Cortex of kidney (tissue), 1 donor: ENCODE measurements at regions not wholly inside any gene's neighbourhood (a gene's known extent, or its start where the extent isn't known, plus 50 kb on each side); places are given as distances from the start of the nearest gene placed in this dataset.

Experiments
- DNase-seq: peaks from one replicate; lab custom pipeline; 2025; lab: John Stamatoyannopoulos, UW

DNA sequence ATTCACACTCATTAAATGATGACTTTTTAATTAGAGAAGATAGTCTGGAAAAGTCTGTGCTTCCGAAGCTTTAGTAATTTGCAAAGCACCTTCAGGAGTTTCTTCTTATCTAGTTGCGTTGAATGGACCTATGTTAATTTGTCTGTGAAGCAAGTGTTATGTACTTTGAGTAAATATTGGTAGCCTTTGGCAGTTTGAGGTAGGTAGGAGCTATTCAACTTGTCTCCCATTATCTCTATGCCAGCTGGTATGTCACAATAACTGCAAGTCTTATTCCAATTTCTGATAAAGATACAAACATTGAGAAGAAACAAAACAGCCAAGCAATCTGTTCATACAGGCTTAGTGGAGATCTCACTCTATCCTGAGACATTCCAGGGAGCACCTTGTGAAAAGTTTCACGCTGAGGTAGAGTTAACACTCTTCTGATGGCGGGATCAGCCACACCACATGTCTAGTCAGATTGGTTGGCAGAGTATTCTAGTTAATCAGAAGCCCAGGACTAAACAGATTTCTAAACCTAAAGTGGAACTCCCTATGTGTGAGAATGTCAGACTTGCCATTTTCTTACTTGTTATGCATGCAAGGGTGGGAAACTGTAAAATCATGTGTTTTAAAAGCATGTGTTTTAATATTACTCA lies 219.8 kb upstream of the MANEA start:
- DNase-seq, result no peak

DNA sequence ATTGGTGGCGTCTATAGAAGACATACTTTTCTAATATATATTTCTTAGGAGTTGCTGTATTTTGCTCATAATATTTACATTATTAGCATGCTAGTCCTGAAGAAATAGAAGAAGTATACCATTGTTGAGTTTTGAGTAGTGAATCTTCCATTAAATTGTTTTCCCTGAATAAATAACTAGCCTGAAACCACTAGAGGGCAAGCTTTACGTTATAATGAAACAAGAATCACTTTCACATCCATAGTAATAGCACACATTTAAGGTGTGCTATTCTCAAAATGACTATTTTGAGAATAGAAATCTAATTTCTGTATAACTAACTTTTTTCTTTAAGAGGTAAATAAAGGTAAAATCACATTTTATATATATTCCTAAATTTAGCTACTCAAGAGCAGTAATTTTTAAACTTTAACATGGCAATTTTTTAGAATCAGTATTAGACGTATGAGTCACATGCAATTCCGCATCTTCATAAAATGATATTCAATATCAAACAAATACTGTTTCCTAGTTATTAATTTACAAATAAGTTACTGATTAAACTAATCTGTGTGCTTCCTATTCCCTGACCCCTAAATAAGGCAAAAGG lies 213.2 kb upstream of the MANEA start:
- no peak for DNase-seq

DNA sequence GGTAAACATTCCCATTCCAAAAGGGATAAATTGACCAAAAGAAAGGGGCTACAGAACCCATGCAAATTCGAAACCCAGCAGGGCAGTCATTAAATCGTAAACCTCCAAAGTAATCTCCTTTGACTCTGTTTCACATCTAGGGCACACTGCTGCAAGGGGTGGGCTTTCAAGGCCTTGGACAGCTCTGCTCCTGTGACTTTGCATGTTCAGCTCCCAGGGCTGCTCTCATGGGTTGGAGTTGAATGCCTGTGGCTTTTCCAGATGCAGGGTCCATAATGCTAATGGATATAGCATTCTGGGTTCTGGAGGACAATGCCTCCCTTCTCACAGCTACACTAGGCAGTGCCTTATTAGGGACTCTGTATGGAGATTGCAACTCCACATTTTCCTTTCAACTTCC lies 211.9 kb upstream of the MANEA start:
- no peak for DNase-seq

DNA sequence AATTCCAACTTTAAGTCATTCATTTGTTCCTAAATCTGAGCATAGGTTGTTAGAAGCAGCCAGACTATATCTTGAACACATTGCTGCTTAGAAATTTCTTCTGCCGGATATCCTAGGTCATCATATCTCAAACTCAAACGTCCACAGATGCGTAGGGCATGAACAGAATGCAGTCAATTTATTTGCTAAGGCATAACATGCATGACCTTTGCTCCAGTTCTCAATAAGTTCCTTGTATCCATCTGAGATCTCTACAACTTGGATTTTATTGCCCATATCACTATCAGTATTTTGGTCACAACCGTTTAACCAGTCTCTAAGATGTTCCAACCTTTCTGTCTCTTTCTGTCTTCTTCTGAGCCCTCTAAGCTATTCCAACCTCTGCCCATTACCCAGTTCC lies 210.9 kb upstream of the MANEA start:
- no peak for DNase-seq

DNA sequence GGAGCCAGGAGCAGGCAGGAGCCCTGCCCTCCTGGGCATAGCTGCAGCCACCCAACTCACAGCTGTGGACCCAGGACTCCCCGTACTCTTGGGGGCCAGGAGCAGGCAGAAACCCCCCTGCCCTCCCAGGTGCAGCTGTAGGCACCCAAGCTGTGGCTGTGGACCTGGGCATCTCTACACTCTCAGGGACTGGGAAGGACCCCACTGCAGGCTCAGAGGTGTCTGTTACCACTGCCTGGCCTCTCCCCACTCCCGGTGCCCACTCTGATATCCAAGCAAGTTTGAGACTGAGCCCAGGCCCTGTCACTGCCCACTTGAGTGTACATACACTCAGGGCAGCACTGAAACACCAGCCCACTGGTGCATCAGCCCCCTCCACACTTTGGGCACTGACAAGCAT lies 193.5 kb upstream of the MANEA start:
- no peak for DNase-seq

DNA sequence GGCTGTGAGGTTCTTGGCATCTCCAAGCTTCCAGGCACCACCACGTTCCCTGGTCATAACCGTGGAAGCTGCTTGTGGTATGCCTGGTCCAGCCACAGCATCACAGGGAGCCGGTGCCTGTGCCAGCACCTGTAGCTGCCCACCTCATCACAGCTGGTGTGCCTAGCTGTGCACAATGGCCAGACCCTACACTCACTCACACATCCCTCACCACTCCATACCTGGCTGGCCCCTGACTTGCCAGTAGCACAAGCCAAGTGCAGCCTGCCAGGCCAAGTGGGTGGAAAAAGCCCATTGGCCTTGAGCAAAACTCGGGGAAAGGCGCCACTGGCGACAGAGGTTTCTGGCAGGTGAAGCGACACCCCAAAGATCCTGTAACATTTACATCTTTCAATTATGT lies 192.3 kb upstream of the MANEA start:
- DNase-seq, result no peak

DNA sequence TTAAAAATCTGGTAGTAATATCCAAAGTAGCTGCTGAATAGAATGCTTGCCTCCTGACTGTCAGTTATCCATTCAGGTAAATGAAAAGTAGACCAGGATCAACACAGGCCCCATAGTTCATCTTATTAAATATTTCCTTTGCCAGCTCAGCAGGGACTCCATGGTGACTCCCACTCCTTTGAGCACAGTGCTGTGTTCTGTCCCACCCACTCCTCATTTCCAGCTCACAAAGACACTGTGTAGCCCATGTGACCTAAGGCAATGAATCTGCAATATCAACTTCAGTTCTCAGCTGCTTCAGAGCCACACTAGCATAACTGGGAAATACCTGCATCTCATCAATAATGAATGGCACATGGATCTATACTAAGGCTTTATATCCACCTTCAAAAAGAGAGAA lies 189.5 kb upstream of the MANEA start:
- no peak for DNase-seq

DNA sequence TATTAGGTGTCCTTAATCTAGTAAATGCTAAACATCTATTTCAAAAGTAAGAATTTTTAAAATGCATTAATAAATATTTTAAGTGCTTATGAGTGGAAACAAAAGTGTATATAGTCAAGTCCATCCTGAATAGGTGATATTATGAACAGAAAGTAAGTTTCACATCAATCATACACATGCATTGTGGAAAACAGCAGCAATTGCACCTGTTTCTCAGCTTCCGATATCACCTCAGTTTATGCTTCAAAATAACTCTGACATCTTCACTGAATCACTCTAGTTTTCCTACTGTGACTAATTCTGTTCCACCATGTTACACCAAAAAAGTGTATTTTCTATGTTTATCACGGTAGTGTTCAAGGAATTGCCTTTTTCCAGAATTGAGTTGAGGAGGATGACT lies 172.6 kb upstream of the MANEA start:
- DNase-seq, result no peak

DNA sequence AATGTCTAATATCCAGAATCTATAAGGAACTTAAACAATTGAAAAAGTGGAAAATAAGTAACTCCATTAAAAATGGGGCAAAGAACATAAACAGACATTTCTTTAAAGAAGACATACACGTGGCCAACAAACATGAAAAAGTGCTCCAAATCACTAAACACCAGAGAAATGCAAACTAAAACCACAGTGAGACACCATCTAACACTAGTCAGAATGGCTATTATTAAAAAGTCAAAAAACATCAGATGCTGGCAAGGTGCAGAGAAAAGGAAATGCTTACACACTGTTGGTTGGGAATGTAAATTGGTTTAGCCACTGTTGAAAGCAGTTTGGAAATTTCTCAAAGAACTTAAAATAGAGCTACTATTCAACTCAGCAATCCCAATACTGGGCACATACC lies 169.2 kb upstream of the MANEA start:
- no peak for DNase-seq

DNA sequence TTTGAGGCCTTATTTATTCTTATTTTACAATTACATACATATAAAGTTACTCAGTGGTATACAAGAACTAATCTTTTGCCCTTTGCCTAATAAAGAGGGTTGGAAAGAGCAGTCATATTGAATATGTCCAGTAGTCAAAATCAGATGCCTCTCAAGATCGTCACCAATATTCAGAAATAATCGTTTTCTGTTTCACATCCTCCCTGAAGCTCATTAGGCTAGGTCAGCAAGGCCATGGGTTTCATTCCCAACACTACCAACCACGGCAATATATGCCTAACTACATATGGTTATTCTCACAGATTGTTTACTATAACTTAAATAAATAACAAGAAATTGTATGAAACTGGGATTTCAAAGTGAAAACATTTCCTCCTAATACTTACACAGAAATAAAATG lies 167.2 kb upstream of the MANEA start:
- no peak for DNase-seq

DNA sequence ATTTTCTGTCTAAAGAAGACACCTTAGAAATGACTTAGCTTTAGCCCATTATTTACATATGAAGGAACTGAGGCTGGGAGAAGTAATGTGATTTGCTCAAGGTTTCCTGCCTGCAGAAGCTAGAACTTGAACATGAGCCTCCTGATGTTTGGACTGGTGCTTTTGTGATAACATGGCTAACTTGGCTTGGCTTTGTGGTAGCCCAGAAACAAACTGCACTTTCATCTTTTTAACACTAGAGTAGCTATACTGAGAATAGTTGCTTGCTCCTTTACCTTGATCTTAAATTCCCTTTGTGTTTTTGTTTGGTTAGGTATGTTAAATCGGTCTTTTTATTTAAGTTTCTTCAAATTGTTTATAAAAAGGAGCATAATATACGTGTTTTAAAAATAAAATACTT lies 163.5 kb upstream of the MANEA start:
- no peak for DNase-seq

DNA sequence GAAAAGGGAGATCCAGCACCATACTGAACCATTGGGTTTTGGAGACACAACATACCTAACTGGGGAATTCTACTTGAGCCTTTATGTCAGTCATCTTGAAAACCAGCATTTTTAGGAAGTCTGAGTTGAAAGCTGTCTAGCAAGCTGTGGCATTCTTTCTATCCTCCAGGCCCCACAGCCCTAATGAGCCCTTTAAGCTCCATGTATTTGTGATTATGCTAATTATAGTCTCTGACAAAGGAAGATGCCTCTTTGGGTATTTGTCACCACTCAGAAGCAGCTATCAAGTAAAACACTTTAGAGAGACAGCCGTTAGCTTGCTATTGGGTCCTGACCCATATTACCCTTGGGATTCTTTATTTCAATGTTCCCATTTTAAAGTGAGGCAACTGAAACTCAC lies 159.5 kb upstream of the MANEA start:
- no peak for DNase-seq

DNA sequence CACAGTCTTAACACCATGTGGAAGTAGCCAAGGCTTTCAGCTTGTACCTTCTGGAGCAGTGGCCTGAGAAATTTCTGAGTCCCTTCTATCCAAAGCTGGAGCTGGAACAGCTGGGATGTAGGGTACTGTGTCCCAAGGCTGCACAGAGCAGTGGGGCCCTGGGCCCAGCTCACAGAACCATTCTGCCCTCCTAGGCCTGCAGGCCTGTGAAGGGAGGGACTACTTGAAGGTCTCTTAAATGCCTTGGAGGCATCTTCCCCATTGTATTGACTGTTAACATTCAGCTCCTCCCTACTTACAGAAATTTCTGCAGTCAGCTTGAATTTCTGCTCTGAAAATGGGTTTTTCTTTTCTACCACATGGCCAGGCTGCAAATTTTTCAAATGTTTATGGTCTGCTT lies 156.5 kb upstream of the MANEA start:
- no peak for DNase-seq

DNA sequence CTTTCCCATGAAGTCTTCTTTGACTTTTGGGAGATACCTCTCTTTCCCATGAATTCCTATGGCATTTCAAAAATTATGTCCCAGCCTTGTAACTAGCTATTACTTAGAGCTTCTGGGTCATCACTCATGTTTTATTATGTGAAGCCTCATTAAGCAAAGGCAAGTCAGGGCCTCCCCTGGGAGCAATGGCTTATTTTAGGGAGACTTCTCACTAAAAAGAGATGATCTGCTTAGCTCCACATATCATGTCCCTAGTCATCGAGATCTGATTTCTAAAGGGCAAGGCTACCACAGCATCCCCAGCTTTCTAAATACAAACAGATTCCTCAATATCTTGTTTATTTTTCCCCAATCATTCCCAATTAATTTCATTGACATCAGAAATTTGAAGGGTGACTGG lies 154.0 kb upstream of the MANEA start:
- no peak for DNase-seq

DNA sequence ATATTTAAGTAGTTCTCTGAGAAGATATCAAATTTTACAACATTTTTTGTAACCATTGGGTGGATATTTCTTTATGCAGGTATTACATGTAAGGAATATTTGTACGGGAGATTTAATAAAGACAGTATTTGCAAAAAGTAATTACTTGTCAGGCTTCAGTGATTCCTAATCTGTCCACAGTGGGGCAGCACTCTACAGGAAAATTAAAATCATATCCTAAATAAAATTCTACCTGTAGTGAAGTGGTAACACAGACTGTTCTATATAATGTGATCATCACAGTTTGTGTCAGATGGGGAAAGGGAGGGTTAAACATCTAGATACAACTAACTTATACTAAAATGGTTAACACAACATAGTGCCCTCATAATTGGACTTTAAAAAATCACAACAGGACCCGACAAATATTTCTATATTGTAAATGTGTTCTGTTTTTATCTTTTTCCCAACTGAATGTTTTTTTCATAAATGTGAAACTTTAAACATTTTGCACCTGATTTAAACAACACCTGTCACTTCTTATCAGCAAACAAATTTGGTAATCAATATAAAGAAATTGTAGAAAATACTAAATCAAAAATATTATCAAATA lies 145.6 kb upstream of the MANEA start:
- DNase-seq, result no peak

DNA sequence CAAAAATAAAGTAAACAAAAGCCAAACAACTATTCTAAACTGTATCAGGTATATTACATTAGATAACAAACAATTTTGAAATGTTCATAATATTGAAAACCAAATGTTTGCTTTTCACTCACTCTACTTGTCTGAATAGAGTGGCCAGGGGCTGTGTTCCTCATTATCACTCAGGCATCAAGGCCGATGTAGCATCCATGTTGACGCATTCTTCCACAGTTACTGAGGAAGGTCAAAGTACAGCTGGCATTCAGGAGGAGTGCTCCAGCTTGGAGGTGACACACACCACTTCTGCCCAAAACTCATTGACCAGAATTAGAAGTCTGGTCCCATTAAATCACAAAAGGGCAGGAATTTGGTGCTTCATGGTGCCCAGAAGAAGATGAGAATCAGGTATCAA lies 137.6 kb upstream of the MANEA start:
- no peak for DNase-seq

DNA sequence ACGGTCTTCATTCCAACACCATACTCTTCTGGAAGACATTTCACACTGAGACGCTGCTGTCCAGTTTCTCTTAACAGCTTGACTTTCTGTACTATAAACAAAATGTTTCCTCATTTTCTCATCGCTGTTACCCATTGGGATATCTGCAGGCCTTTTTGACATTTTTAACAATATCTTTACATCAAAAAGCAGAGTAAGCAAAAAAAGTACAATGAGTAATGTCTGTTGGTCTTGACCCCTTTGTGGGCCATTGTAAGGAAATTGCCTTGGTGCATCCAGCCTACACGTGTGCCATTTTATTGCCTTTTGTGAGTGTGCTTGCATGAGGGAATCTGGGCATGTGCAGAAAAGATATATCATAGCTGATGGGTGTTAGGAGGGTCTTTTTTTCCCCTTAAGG lies 129.1 kb upstream of the MANEA start:
- DNase-seq, result no peak

DNA sequence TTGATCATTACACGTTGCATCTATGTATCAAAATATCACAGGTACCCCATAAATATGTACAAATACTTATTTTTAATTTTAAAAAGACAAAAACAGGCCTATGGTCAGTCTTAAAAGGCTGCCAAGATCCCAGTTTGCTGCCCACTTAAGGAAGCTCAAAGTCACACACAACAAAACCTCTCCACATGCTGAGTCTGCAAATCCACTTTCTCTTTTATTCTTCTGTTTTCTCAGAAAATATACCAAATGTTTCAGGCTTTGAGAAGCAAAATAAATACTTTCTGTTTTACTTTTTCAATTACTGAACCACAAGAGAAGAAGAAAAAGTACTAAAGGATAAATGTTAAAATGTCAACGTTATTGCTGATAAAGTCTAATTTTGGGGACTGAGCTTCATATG lies 107.8 kb upstream of the MANEA start:
- no peak for DNase-seq

DNA sequence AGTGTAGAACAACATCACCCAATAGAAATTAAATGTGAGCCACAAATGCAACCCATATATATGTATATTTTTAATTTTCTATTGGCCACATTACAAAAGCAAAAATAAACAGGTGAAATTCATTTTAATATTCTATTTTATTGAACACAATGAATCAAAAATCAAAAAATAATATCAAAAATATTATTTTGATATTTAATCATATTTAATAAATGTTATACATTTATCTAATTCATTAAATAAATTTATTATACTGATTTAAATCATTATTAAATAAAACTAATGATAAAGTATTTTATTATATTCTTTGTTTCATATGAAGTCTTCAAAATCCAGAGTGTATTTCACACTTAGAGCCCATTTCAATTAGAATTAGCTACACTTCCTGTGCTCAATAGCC lies 98.4 kb upstream of the MANEA start:
- DNase-seq, result no peak

DNA sequence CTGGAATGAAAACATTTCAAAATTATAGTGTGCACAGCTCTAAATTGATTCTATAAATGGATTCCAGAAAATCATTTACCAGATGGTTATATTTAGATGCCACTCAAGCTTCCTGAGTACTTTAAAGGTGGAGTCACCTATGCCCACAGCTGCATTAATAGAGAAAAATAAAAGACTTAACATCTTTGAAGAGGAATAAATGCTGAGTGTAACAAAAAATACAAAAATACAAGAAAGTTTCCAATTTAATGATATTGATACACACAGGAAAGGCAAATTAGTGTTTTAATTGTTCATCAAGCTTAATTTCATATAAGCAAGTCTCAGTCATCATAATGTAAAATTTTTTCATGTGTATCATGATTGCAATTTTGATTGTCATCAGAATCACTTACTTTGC lies 89.5 kb upstream of the MANEA start:
- DNase-seq, result no peak

DNA sequence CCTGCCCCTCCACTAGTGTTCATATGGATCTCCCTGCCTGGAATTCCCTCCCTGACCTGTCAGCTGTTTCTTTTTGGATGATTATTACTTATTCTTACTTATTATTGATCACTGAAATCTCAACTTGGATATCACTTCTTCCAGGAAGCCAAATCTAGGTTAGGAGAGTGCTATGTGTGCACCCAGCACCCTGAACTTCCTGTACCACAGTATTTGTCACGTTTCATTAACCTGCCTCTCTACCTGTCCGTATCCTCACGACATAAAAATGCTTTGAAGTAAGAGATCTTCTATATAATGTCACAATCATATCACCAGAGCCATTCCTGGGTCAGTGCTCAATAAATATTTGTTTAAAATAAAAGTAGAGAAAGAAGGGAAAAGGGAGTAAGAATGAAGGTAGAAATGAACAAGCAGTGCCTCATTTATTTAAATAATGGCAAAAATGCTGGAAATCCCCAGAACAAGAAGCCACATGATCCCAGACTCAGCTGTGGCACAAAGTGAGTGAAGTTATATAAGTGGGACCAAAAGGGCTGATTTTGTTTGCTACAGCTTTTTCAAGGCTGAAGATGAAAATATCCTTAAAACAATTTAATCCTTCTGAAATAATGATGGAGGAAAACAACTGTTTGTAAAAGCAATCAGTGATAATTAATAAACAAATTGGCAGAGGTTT lies 88.0 kb upstream of the MANEA start:
- DNase-seq, result no peak

DNA sequence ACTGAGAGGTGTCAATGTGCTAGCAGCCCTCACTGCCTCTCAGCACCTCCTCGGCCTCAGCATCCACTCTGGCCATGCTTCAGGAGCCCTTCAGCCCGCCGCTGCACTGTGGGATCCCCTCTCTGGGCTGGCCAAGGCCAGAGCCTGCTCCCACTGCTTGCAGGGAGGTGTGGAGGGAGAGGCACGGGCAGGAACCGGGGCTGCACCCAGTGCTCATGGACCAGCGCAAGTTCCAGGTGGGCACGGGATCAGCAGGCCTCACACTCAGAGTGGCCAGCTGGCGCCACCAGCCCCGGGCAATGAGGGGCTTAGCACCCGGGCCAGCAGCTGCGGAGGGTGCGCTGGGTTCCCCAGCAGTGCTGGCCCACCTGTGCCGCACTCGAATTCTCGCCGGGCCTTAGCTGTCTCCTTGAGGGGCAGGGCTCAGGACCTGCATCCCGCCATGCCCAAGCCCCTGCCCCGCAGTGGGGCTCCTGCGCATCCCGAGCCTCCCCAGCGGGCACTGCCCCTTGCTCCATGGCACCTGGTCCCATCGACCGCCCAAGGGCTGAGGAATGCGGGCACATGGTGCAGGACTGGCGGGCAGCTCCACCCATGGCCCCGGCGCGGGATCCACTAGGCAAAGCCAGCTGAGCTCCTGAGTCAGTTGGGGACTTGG lies 80.4 kb upstream of the MANEA start:
- no peak for DNase-seq
